OCI-LY1 (cell line): ENCODE measurements at regions not wholly inside any gene's neighbourhood (a gene's known extent, or its start where the extent isn't known, plus 50 kb on each side); places are given as distances from the start of the nearest gene placed in this dataset.

Experiments used
- H2AFZ ChIP-seq: fragments of 200-600 bp; sonication (generic), shearing (Covaris generic); 2 replicates; pipeline ENCODE4 v1.6.0; 2014; ENCODE audit warnings: antibody characterized with exemption, mild to moderate bottlenecking, low read length
- H3F3A ChIP-seq: fragments of 200-600 bp; sonication (generic), shearing (Covaris generic); 2 replicates; pipeline ENCODE4 v1.6.0; 2014; ENCODE audit warnings: mild to moderate bottlenecking, antibody characterized with exemption, low read length, moderate library complexity; ENCODE audit not compliant: insufficient read depth
- H3K27ac ChIP-seq: fragments of 200-600 bp; sonication (generic); 2 replicates; pipeline ENCODE4 v1.5.1; 2014; ENCODE audit warnings: low read length, mixed run types, mild to moderate bottlenecking, low read depth; ENCODE audit not compliant: poor library complexity, severe bottlenecking
- H3K27me3 ChIP-seq: fragments of 200-600 bp; sonication (generic); 2 replicates; pipeline ENCODE4 v1.6.0; 2014; ENCODE audit warnings: antibody characterized with exemption, mild to moderate bottlenecking, low read length, moderate library complexity; ENCODE audit not compliant: insufficient read depth
- H3K36me3 ChIP-seq: fragments of 200-600 bp; sonication (generic); 2 replicates; pipeline ENCODE4 v1.6.1; 2014; ENCODE audit warnings: mild to moderate bottlenecking, antibody characterized with exemption, low read length, moderate library complexity, mixed read lengths; ENCODE audit not compliant: insufficient read depth
- H3K4me1 ChIP-seq: fragments of 200-600 bp; sonication (generic); 2 replicates; pipeline ENCODE4 v1.5.1; 2014; ENCODE audit warnings: mild to moderate bottlenecking, low read length, moderate library complexity; ENCODE audit not compliant: insufficient read depth, severe bottlenecking
- H3K4me2 ChIP-seq: fragments of 200-600 bp; sonication (generic), shearing (Covaris generic); 2 replicates; pipeline ENCODE4 v1.6.1; 2014; ENCODE audit warnings: low read length
- H3K4me3 ChIP-seq: fragments of 200-600 bp; sonication (generic); 2 replicates; pipeline ENCODE4 v1.5.1; 2014; ENCODE audit warnings: low read length, low read depth, mild to moderate bottlenecking, mixed read lengths; ENCODE audit not compliant: poor library complexity, severe bottlenecking
- H3K79me2 ChIP-seq: fragments of 200-600 bp; shearing (Covaris generic); 2 replicates; pipeline ENCODE4 v1.6.1; 2016; ENCODE audit warnings: mixed run types, low read length, mixed read lengths; ENCODE audit not compliant: insufficient read depth
- H3K9ac ChIP-seq: fragments of 200-600 bp; sonication (generic), shearing (Covaris generic); 2 replicates; pipeline ENCODE4 v1.6.1; 2014; ENCODE audit warnings: mild to moderate bottlenecking, low read length, mixed read lengths
- H3K9me2 ChIP-seq: fragments of 200-600 bp; sonication (generic), shearing (Covaris generic); 2 replicates; pipeline ENCODE4 v1.6.1; 2014; ENCODE audit warnings: low read depth, mild to moderate bottlenecking, low read length, mixed read lengths
- H3K9me3 ChIP-seq: fragments of 200-600 bp; shearing (Covaris generic); 2 replicates; pipeline ENCODE4 v1.6.1; 2014; ENCODE audit warnings: low read length, mixed read lengths
- H4K20me1 ChIP-seq: fragments of 200-600 bp; sonication (generic), shearing (Covaris generic); 2 replicates; pipeline ENCODE4 v1.6.0; 2016; ENCODE audit warnings: mild to moderate bottlenecking, low read length; ENCODE audit not compliant: insufficient read depth
- EZH2 ChIP-seq: fragments of 200-600 bp; sonication (generic), shearing (Covaris generic); IDR thresholded peaks from 2 replicates; pipeline ENCODE4 v1.8.0; 2017; ENCODE audit warnings: borderline replicate concordance, mixed run types, mild to moderate bottlenecking, antibody characterized with exemption, low read length, moderate library complexity, mixed read lengths
- TF ChIP-seq, protein P1 (sequence below): fragments of 200-600 bp; sonication (generic), shearing (Covaris generic); IDR thresholded peaks from 2 replicates; pipeline ENCODE4 v1.5.1; 2017; ENCODE audit warnings: mild to moderate bottlenecking, antibody characterized with exemption, low read length, moderate library complexity, mixed read lengths

- TF ChIP-seq, protein P1, sequence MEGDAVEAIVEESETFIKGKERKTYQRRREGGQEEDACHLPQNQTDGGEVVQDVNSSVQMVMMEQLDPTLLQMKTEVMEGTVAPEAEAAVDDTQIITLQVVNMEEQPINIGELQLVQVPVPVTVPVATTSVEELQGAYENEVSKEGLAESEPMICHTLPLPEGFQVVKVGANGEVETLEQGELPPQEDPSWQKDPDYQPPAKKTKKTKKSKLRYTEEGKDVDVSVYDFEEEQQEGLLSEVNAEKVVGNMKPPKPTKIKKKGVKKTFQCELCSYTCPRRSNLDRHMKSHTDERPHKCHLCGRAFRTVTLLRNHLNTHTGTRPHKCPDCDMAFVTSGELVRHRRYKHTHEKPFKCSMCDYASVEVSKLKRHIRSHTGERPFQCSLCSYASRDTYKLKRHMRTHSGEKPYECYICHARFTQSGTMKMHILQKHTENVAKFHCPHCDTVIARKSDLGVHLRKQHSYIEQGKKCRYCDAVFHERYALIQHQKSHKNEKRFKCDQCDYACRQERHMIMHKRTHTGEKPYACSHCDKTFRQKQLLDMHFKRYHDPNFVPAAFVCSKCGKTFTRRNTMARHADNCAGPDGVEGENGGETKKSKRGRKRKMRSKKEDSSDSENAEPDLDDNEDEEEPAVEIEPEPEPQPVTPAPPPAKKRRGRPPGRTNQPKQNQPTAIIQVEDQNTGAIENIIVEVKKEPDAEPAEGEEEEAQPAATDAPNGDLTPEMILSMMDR, result no peak
- no peak for TF ChIP-seq EZH2
- no peak overlapping the region for H3K9ac ChIP-seq
- H3K9me2 ChIP-seq, result no peaks in the 10 kb centered on the region
- no peaks in the 10 kb centered on the region for H3K4me1 ChIP-seq
- H3K79me2 ChIP-seq, result no peaks in the 10 kb centered on the region
- H4K20me1 ChIP-seq, result no peaks in the 10 kb centered on the region
- no peaks in the 10 kb centered on the region for H3F3A ChIP-seq
- H3K4me3 ChIP-seq, result no peak overlapping the region
- no peak overlapping the region for H2AFZ ChIP-seq
- H3K9me3 ChIP-seq, result no peaks in the 10 kb centered on the region
- no peak overlapping the region for H3K4me2 ChIP-seq
- no peaks in the 10 kb centered on the region for H3K27me3 ChIP-seq
- no peak overlapping the region for H3K27ac ChIP-seq
- H3K36me3 ChIP-seq, result no peaks in the 10 kb centered on the region
Observed at GRCh38 chr20:18977441-18977840, 163.9 kb downstream of the SCP2D1 start.

DNA sequence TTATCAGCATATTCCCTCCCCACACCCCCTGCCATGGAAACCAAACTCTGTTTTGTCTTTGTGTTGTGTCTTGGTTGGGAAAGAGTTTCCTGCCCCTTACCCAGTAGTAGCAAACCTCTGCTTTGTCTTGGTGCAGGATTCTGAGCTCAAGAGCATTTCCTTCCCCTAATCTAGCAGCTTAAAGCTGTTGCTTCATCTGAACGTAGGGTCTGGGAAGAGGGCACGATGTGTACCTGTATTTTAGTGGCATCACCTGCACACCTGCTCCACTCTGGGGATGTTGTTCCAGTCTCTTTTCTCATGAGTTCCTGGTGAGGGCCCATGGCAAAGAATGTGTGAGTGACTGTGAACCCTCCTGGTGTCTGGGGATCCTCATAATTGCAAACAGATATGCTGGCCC lies 164.7 kb downstream of the SCP2D1 start:
- H3F3A ChIP-seq, result no peaks in the 10 kb centered on the region
- H3K79me2 ChIP-seq, result no peaks in the 10 kb centered on the region

DNA sequence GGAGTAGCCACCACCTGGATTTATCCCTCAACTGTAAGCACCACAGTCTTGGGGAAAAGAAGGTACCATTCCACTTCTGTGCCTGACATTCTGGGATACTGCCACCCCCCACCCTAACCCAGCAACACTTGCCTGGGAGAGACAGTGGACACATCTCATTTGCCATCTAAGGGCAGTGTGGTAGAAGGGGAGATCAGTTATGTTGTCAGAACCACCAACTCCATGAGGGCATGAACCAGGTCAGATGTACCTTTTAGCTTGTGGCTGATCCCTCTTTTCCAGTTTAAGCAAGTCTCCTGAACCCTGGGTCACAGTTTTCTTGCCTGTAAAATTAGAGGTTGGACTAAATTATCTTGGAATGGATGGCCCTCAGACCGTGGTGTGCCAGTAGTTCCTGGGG lies 165.5 kb downstream of the SCP2D1 start:
- no peak overlapping the region for H3K4me2 ChIP-seq
- H3K9me2 ChIP-seq, result no peaks in the 10 kb centered on the region
- H3K36me3 ChIP-seq, result no peaks in the 10 kb centered on the region
- no peak overlapping the region for H2AFZ ChIP-seq
- no peaks in the 10 kb centered on the region for H4K20me1 ChIP-seq
- H3K9ac ChIP-seq, result no peak overlapping the region
- no peak overlapping the region for H3K27ac ChIP-seq
- no peaks in the 10 kb centered on the region for H3F3A ChIP-seq
- no peak overlapping the region for H3K4me3 ChIP-seq
- no peaks in the 10 kb centered on the region for H3K4me1 ChIP-seq
- H3K79me2 ChIP-seq, result no peaks in the 10 kb centered on the region
- H3K27me3 ChIP-seq, result no peaks in the 10 kb centered on the region
- TF ChIP-seq, protein P1, result no peak
- no peaks in the 10 kb centered on the region for H3K9me3 ChIP-seq

More for the DNA sequence above, 164.7 kb downstream of the SCP2D1 start:
- no peaks in the 10 kb centered on the region for H3K27me3 ChIP-seq
- no peak overlapping the region for H3K4me2 ChIP-seq
- H3K9me2 ChIP-seq, result no peaks in the 10 kb centered on the region
- no peak overlapping the region for H3K27ac ChIP-seq
- H4K20me1 ChIP-seq, result no peaks in the 10 kb centered on the region
- H3K4me1 ChIP-seq, result no peaks in the 10 kb centered on the region
- H2AFZ ChIP-seq, result no peak overlapping the region
- no peaks in the 10 kb centered on the region for H3K36me3 ChIP-seq
- H3K9ac ChIP-seq, result no peak overlapping the region
- no peak for TF ChIP-seq EZH2
- TF ChIP-seq, protein P1, result no peak
- no peak overlapping the region for H3K4me3 ChIP-seq
- no peaks in the 10 kb centered on the region for H3K9me3 ChIP-seq
